ENCODE measurements at regions not wholly inside any gene's neighbourhood (a gene's known extent, or its start where the extent isn't known, plus 50 kb on each side); places are given as distances from the start of the nearest gene placed in this dataset.

DNA sequence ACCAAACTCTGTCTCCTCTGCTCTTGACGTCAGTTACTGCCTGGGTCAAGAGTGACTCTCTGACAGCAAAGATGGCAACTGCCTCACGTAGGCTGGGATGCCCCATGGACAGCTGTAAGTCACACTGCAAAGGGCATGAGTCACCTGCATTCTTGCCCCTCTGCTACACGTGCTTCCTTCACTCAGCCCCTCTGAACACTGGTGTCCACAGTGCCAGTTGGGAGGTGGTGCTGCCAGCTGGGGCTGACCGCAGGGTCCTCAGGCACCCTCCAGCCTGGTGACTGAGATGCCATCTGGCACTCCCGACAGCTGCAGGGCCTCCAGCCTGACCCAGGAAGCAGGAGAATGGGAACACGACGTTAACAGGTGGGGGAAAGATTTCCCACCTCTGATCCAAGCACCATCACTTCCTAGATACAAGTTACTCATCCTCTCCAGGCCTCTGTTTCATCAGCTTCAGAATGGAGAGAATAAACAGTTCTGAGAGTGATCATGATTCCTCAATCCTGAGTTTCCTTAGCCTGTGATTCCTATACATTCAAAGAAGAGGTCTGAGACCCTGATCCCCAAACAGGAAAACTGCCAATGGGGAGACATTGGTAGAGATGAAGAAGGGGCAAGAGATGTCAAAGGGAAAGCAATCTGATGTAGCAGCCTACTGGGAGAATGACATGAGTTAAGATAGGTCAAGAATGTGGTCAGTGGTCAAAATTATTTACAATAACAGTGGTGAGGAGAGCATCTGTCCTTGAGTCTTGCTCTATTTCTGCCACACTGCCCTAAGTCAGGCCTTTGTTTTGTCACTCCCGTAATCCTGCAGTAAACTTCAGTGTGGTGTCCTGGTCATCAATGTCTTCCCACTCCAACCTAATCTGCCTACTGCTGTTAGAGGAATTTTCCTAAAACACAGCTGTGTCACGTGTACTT is 86.1 kb upstream of the BCL6 start:
- H3K4me3 Mint-ChIP-seq (ENCODE audit: unreplicated experiment): no peak overlapping the region
- no peaks in the 10 kb centered on the region for H3K36me3 Mint-ChIP-seq (ENCODE audit: unreplicated experiment)
- no peaks in the 10 kb centered on the region for H3K27me3 Mint-ChIP-seq (ENCODE audit: unreplicated experiment)
- peaks cover 9% of the 10 kb centered on the region for H3K9me3 Mint-ChIP-seq (ENCODE audit: unreplicated experiment)
- H3K27ac Mint-ChIP-seq (ENCODE audit: unreplicated experiment): no peak overlapping the region
- DNase-seq (ENCODE audit: extremely low spot score, unreplicated experiment): peak; percentile 72
- TF ChIP-seq, protein P1, sequence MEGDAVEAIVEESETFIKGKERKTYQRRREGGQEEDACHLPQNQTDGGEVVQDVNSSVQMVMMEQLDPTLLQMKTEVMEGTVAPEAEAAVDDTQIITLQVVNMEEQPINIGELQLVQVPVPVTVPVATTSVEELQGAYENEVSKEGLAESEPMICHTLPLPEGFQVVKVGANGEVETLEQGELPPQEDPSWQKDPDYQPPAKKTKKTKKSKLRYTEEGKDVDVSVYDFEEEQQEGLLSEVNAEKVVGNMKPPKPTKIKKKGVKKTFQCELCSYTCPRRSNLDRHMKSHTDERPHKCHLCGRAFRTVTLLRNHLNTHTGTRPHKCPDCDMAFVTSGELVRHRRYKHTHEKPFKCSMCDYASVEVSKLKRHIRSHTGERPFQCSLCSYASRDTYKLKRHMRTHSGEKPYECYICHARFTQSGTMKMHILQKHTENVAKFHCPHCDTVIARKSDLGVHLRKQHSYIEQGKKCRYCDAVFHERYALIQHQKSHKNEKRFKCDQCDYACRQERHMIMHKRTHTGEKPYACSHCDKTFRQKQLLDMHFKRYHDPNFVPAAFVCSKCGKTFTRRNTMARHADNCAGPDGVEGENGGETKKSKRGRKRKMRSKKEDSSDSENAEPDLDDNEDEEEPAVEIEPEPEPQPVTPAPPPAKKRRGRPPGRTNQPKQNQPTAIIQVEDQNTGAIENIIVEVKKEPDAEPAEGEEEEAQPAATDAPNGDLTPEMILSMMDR (IDR thresholded peaks at IDR 0.05): no peak
- H3K4me1 Mint-ChIP-seq (ENCODE audit: unreplicated experiment): peaks cover 8% of the 10 kb centered on the region

DNA sequence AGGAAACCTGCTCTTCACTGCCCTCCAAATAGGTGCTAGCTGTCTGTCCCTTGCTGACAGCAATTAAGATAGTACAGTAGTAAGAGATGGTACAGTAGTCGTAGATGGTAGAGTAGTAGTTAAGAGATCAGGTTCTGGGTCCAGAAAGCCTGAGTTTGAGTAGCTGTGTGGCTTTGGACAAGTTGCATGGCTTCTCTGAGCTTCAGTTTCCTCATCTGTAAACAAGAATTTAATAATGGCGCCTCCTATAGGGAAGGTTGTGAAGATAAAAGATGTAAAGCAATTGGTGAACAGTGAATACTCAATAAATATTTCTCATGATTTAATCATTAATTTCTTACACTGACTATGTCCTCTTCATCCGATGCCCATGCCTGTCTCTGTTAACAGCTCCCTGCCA is 86.9 kb upstream of the BCL6 start:
- Mint-ChIP-seq H3K36me3 (ENCODE audit: unreplicated experiment) (no peaks in the 10 kb centered on the region), H3K27ac (ENCODE audit: unreplicated experiment) (no peak overlapping the region), H3K4me3 (ENCODE audit: unreplicated experiment) (no peak overlapping the region), H3K9me3 (ENCODE audit: unreplicated experiment) (peaks cover 5% of the 10 kb centered on the region), H3K4me1 (ENCODE audit: unreplicated experiment) (peaks cover 16% of the 10 kb centered on the region), H3K27me3 (ENCODE audit: unreplicated experiment) (no peaks in the 10 kb centered on the region)
- TF ChIP-seq, protein P1 (IDR thresholded peaks at IDR 0.05): no peak
- no peak for DNase-seq (ENCODE audit: extremely low spot score, unreplicated experiment)

DNA sequence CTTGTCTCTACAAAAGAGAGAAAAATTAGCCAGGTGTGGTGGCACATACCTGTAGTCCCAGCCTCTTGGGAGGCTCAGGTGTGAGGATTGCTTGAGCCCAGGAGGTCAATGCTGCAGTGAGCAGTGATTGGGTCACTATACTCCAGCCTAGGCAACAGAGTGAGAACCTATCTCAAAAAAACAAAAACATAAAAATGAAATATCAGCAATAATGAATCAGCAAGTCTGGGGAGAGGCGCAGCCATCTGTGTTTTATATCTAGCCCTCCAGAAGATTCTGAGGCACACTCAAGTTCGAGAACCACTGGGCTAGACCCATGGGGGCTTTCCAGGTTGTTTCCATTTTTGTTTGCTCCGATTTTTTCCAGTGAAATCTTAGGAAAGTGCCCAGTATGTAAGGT is 88.1 kb upstream of the BCL6 start:
- TF ChIP-seq, protein P1 (IDR thresholded peaks at IDR 0.05): no peak
- Mint-ChIP-seq H3K9me3 (ENCODE audit: unreplicated experiment) (peaks cover 5% of the 10 kb centered on the region), H3K36me3 (ENCODE audit: unreplicated experiment) (no peaks in the 10 kb centered on the region), H3K27ac (ENCODE audit: unreplicated experiment) (no peak overlapping the region), H3K4me3 (ENCODE audit: unreplicated experiment) (no peak overlapping the region), H3K27me3 (ENCODE audit: unreplicated experiment) (no peaks in the 10 kb centered on the region), H3K4me1 (ENCODE audit: unreplicated experiment) (peaks cover 27% of the 10 kb centered on the region)
- no peak for DNase-seq (ENCODE audit: extremely low spot score, unreplicated experiment)

DNA sequence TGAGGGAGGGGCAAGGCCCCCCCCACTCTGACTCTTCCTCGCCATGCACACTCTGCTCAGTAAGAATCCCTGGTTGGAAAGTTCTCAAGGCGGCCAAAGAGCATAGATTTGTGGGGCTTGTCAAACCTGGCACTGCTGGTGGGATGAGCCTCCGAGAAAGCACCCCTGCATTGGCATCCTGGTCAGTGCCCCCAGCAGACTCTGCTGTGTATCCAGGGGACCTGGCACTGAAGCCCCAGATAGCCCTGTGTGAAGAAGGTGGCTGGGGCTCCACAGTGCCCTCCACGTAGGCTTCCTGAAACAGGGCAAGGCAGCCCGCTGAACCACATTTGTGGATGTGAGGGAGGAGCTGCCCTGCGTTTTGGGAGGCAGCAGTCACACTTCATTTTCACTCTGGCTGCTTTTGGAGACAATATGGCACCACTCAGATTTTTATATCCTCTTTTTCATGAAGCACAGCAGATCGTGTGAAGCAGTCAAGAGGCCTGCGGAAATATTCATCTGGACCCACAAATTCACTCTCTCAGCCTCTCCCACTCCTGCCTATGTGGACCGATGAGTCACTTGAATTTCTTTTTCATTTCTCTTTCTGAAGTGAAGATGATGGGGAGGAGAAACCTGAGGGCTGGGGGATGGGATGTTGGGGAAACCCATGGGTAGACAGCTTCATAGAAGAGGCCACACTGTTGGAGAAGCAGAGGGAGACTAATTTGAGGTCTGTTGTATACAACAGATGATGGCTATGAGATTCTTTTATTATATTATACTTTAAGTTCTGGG is 88.7 kb upstream of the BCL6 start:
- TF ChIP-seq, protein P1 (IDR thresholded peaks at IDR 0.05): no peak
- H3K27ac Mint-ChIP-seq (ENCODE audit: unreplicated experiment): no peak overlapping the region
- H3K9me3 Mint-ChIP-seq (ENCODE audit: unreplicated experiment): peaks cover 5% of the 10 kb centered on the region
- H3K4me3 Mint-ChIP-seq (ENCODE audit: unreplicated experiment): no peak overlapping the region
- H3K36me3 Mint-ChIP-seq (ENCODE audit: unreplicated experiment): no peaks in the 10 kb centered on the region
- H3K4me1 Mint-ChIP-seq (ENCODE audit: unreplicated experiment): peaks cover 34% of the 10 kb centered on the region
- no peaks in the 10 kb centered on the region for H3K27me3 Mint-ChIP-seq (ENCODE audit: unreplicated experiment)
- DNase-seq (ENCODE audit: extremely low spot score, unreplicated experiment): no peak

All from osteocyte (in vitro differentiated cells).